ENCODE measurements at regions not wholly inside any gene's neighbourhood (a gene's known extent, or its start where the extent isn't known, plus 50 kb on each side); places are given as distances from the start of the nearest gene placed in this dataset.

- ChIA-PET POLR2A (no interaction called here), CTCF (interaction anchor here (2.4 kb wide), 1 partner anchor 12 kb away, joined by 11 read pairs; no protein-coding TSS in a partner anchor)
These were observed 263.6 kb downstream of the UACA start for GRCh38 chr15:70499791-70500190.

- ChIA-PET POLR2A (no interaction called here), CTCF (interaction anchor here (2.4 kb wide), 1 partner anchor 10 kb away, joined by 11 read pairs; no protein-coding TSS in a partner anchor)
These were observed 265.2 kb downstream of the UACA start for GRCh38 chr15:70498096-70498626.

GRCh38 chr15:70497661-70498060 is 265.7 kb downstream of the UACA start:
- POLR2A ChIA-PET, result no interaction called here

GRCh38 chr15:70495991-70496599 is 267.3 kb downstream of the UACA start:
- ChIA-PET POLR2A (interaction anchor here (1.2 kb wide), 1 partner anchor 10 kb away, joined by 3 read pairs; no protein-coding TSS in a partner anchor), CTCF (interaction anchor here (2.5 kb wide), 1 partner anchor 9 kb away, joined by 9 read pairs; no protein-coding TSS in a partner anchor)

More at GRCh38 chr15:70497661-70498060, 265.7 kb downstream of the UACA start:
- CTCF ChIA-PET, result interaction anchor here (1.0 to 2.4 kb wide), 2 partner anchors 9 to 10 kb away, joined by 3 to 11 read pairs; no protein-coding TSS in a partner anchor

GRCh38 chr15:70494852-70495571 is 268.3 kb downstream of the UACA start:
- ChIA-PET POLR2A (interaction anchor here (0.7 to 1.2 kb wide), 2 partner anchors 11 to 1703 kb away, joined by 3 read pairs; no protein-coding TSS in a partner anchor), CTCF (interaction anchor here (2.5 kb wide), 1 partner anchor 10 kb away, joined by 9 read pairs; no protein-coding TSS in a partner anchor)

- ChIA-PET CTCF (no interaction called here), POLR2A (no interaction called here)
These were observed 268.9 kb downstream of the UACA start for GRCh38 chr15:70494517-70494851.

GRCh38 chr15:70493787-70494516 is 269.4 kb downstream of the UACA start:
- CTCF ChIA-PET, result interaction anchor here (0.8 to 8.8 kb wide), 4 partner anchors 11 to 396 kb away, joined by 3 to 69 read pairs (median 5); partner anchors contain the start of gene TLE3
- POLR2A ChIA-PET, result interaction anchor here (0.5 kb wide), 1 partner anchor 1013 kb away, joined by 3 read pairs; no protein-coding TSS in a partner anchor

- ChIA-PET POLR2A (interaction anchor here (1.0 to 1.6 kb wide), 3 partner anchors 11 to 394 kb away, joined by 3 to 9 read pairs (median 3); no protein-coding TSS in a partner anchor), CTCF (interaction anchor here (0.8 to 8.8 kb wide), 6 partner anchors 11 to 400 kb away, joined by 3 to 69 read pairs (median 4); partner anchors contain the start of gene TLE3)
These were observed 270.0 kb downstream of the UACA start for GRCh38 chr15:70493376-70493775.

- CTCF ChIA-PET, result interaction anchor here (0.8 to 8.8 kb wide), 5 partner anchors 12 to 399 kb away, joined by 3 to 69 read pairs (median 3); partner anchors contain the start of gene TLE3
- POLR2A ChIA-PET, result interaction anchor here (0.6 to 1.6 kb wide), 5 partner anchors 12 to 393 kb away, joined by 3 to 9 read pairs (median 3); no protein-coding TSS in a partner anchor
These were observed 270.8 kb downstream of the UACA start for GRCh38 chr15:70492240-70493177.

GRCh38 chr15:70491641-70492040 is 271.7 kb downstream of the UACA start:
- POLR2A ChIA-PET, result interaction anchor here (1.0 to 1.6 kb wide), 2 partner anchors 12 to 13 kb away, joined by 3 to 9 read pairs; no protein-coding TSS in a partner anchor
- CTCF ChIA-PET, result interaction anchor here (0.6 to 8.8 kb wide), 3 partner anchors 13 to 899 kb away, joined by 3 to 69 read pairs (median 5); no protein-coding TSS in a partner anchor

GRCh38 chr15:70491201-70491621 is 272.1 kb downstream of the UACA start:
- POLR2A ChIA-PET, result interaction anchor here (1.2 kb wide), 1 partner anchor 191 kb away, joined by 3 read pairs; no protein-coding TSS in a partner anchor
- CTCF ChIA-PET, result interaction anchor here (0.6 to 8.8 kb wide), 2 partner anchors 13 to 899 kb away, joined by 5 to 69 read pairs; no protein-coding TSS in a partner anchor

- ChIA-PET CTCF (interaction anchor here (8.8 kb wide), 1 partner anchor 14 kb away, joined by 69 read pairs; no protein-coding TSS in a partner anchor), POLR2A (interaction anchor here (1.2 kb wide), 1 partner anchor 190 kb away, joined by 3 read pairs; no protein-coding TSS in a partner anchor)
These were observed 272.6 kb downstream of the UACA start for GRCh38 chr15:70490838-70491155.

GRCh38 chr15:70490148-70490837 is 273.1 kb downstream of the UACA start:
- POLR2A ChIA-PET, result interaction anchor here (1.0 to 1.2 kb wide), 2 partner anchors 190 to 391 kb away, joined by 3 read pairs; no protein-coding TSS in a partner anchor
- CTCF ChIA-PET, result interaction anchor here (1.2 to 8.8 kb wide), 3 partner anchors 10 to 22 kb away, joined by 3 to 69 read pairs (median 3); no protein-coding TSS in a partner anchor

GRCh38 chr15:70488941-70489848 is 274.2 kb downstream of the UACA start:
- POLR2A ChIA-PET, result interaction anchor here (1.0 kb wide), 1 partner anchor 389 kb away, joined by 3 read pairs; no protein-coding TSS in a partner anchor
- CTCF ChIA-PET, result interaction anchor here (1.0 to 8.8 kb wide), 9 partner anchors 9 to 1011 kb away, joined by 3 to 69 read pairs (median 3); no protein-coding TSS in a partner anchor

- CTCF ChIA-PET, result interaction anchor here (0.5 to 8.8 kb wide), 22 partner anchors 9 to 1684 kb away, joined by 3 to 69 read pairs (median 4); partner anchors contain the start of gene TLE3
- POLR2A ChIA-PET, result no interaction called here
These were observed 275.3 kb downstream of the UACA start for GRCh38 chr15:70488002-70488605.

All from activated CD8-positive, alpha-beta memory T cell treated with anti-CD3 and anti-CD28 coated beads for 36 hours (primary cell).